ENCODE measurements at regions not wholly inside any gene's neighbourhood (a gene's known extent, or its start where the extent isn't known, plus 50 kb on each side); places are given as distances from the start of the nearest gene placed in this dataset.
"Not testable (repeated sequence)": the region's sequence is repeated elsewhere in the genome, so short reads cannot be mapped to it uniquely, and the experiment has no call there.

- Histone ChIP-seq H3K27me3 (no peaks in the 10 kb centered on the region), H3K4me3 (no peak overlapping the region), H3K36me3 (no peaks in the 10 kb centered on the region), H3K9me3 (no peaks in the 10 kb centered on the region)
- no peak for DNase-seq
These were observed 1669.3 kb upstream of the CDH6 start for GRCh38 chr5:29524227-29524626.

GRCh38 chr5:29518176-29518575, 1675.3 kb upstream of the CDH6 start:
- DNase-seq, result no peak
- Histone ChIP-seq H3K9me3 (no peaks in the 10 kb centered on the region), H3K4me3 (no peak overlapping the region), H3K36me3 (no peaks in the 10 kb centered on the region), H3K27me3 (no peaks in the 10 kb centered on the region)

- Histone ChIP-seq H3K4me3 (no peak overlapping the region), H3K9me3 (no peaks in the 10 kb centered on the region), H3K27me3 (no peaks in the 10 kb centered on the region), H3K36me3 (no peaks in the 10 kb centered on the region)
- no peak for DNase-seq
These were observed 1677.3 kb upstream of the CDH6 start for GRCh38 chr5:29516224-29516623.

GRCh38 chr5:29508131-29508530, 1685.4 kb upstream of the CDH6 start:
- no peak for DNase-seq
- no peaks in the 10 kb centered on the region for H3K36me3 ChIP-seq
- H3K4me3 ChIP-seq, result no peak overlapping the region
- no peaks in the 10 kb centered on the region for H3K9me3 ChIP-seq
- no peaks in the 10 kb centered on the region for H3K27me3 ChIP-seq

GRCh38 chr5:29504411-29504810, 1689.1 kb upstream of the CDH6 start:
- no peaks in the 10 kb centered on the region; the same call in 1 of the 2 replicates for H3K9me3 ChIP-seq
- DNase-seq, result no peak
- no peaks in the 10 kb centered on the region for H3K36me3 ChIP-seq

GRCh38 chr5:29498860-29499259, 1694.6 kb upstream of the CDH6 start:
- no peak for DNase-seq

More at GRCh38 chr5:29504411-29504810, 1689.1 kb upstream of the CDH6 start:
- no peak overlapping the region for H3K4me3 ChIP-seq
- no peaks in the 10 kb centered on the region for H3K27me3 ChIP-seq

GRCh38 chr5:29498412-29498811, 1695.1 kb upstream of the CDH6 start:
- no peaks in the 10 kb centered on the region for H3K36me3 ChIP-seq
- H3K4me3 ChIP-seq, result no peak overlapping the region
- DNase-seq, result no peak
- peaks cover 21% of the 10 kb centered on the region for H3K9me3 ChIP-seq
- no peaks in the 10 kb centered on the region for H3K27me3 ChIP-seq

More at GRCh38 chr5:29498860-29499259, 1694.6 kb upstream of the CDH6 start:
- H3K9me3 ChIP-seq, result peaks cover 19% of the 10 kb centered on the region
- H3K27me3 ChIP-seq, result no peaks in the 10 kb centered on the region
- no peaks in the 10 kb centered on the region for H3K36me3 ChIP-seq
- H3K4me3 ChIP-seq, result no peak overlapping the region

GRCh38 chr5:29485333-29485732, 1708.2 kb upstream of the CDH6 start:
- peaks cover 7% of the 10 kb centered on the region for H3K9me3 ChIP-seq
- DNase-seq, result no peak
- H3K4me3 ChIP-seq, result no peak overlapping the region
- no peaks in the 10 kb centered on the region for H3K36me3 ChIP-seq
- H3K27me3 ChIP-seq, result no peaks in the 10 kb centered on the region

GRCh38 chr5:29469581-29469980, 1723.9 kb upstream of the CDH6 start:
- H3K36me3 ChIP-seq, result no peaks in the 10 kb centered on the region
- no peak overlapping the region for H3K4me3 ChIP-seq
- DNase-seq, result no peak

GRCh38 chr5:29462241-29462640, 1731.2 kb upstream of the CDH6 start:
- Histone ChIP-seq H3K9me3 (no peaks in the 10 kb centered on the region), H3K36me3 (no peaks in the 10 kb centered on the region), H3K4me3 (no peak overlapping the region), H3K27me3 (no peaks in the 10 kb centered on the region)
- DNase-seq, result no peak

More at GRCh38 chr5:29469581-29469980, 1723.9 kb upstream of the CDH6 start:
- Histone ChIP-seq H3K27me3 (no peaks in the 10 kb centered on the region), H3K9me3 (no peaks in the 10 kb centered on the region)

GRCh38 chr5:29460971-29461559, 1732.4 kb upstream of the CDH6 start:
- Histone ChIP-seq H3K36me3 (no peaks in the 10 kb centered on the region), H3K27me3 (no peaks in the 10 kb centered on the region), H3K9me3 (no peaks in the 10 kb centered on the region), H3K4me3 (no peak overlapping the region)
- no peak for DNase-seq

- not testable (repeated sequence) for H3K4me3 ChIP-seq, H3K9me3 ChIP-seq, H3K27me3 ChIP-seq, H3K36me3 ChIP-seq, DNase-seq
These were observed 1742.5 kb upstream of the CDH6 start for GRCh38 chr5:29451004-29451403.

GRCh38 chr5:29414681-29415080, 1778.8 kb upstream of the CDH6 start:
- H3K9me3 ChIP-seq, result no peaks in the 10 kb centered on the region
- H3K36me3 ChIP-seq, result no peaks in the 10 kb centered on the region
- H3K27me3 ChIP-seq, result no peaks in the 10 kb centered on the region
- DNase-seq, result no peak
- H3K4me3 ChIP-seq, result no peak overlapping the region

GRCh38 chr5:29412979-29413378, 1780.5 kb upstream of the CDH6 start:
- Histone ChIP-seq H3K9me3 (no peaks in the 10 kb centered on the region), H3K36me3 (no peaks in the 10 kb centered on the region), H3K27me3 (no peaks in the 10 kb centered on the region), H3K4me3 (no peak overlapping the region)
- no peak for DNase-seq

GRCh38 chr5:29402270-29402669, 1791.2 kb upstream of the CDH6 start:
- DNase-seq, result no peak

GRCh38 chr5:29389993-29390392, 1803.5 kb upstream of the CDH6 start:
- DNase-seq, result no peak
- no peaks in the 10 kb centered on the region for H3K27me3 ChIP-seq

More at GRCh38 chr5:29402270-29402669, 1791.2 kb upstream of the CDH6 start:
- no peaks in the 10 kb centered on the region for H3K27me3 ChIP-seq
- H3K9me3 ChIP-seq, result peaks cover 10% of the 10 kb centered on the region
- H3K36me3 ChIP-seq, result no peaks in the 10 kb centered on the region
- H3K4me3 ChIP-seq, result no peak overlapping the region

GRCh38 chr5:29387384-29387783, 1806.1 kb upstream of the CDH6 start:
- Histone ChIP-seq H3K36me3 (no peaks in the 10 kb centered on the region), H3K27me3 (no peaks in the 10 kb centered on the region), H3K4me3 (no peak overlapping the region), H3K9me3 (peaks cover 1% of the 10 kb centered on the region; the same call in 1 of the 2 replicates)
- no peak for DNase-seq

More at GRCh38 chr5:29389993-29390392, 1803.5 kb upstream of the CDH6 start:
- Histone ChIP-seq H3K4me3 (no peak overlapping the region), H3K36me3 (no peaks in the 10 kb centered on the region), H3K9me3 (no peaks in the 10 kb centered on the region; the same call in 1 of the 2 replicates)

GRCh38 chr5:29382780-29383179, 1810.7 kb upstream of the CDH6 start:
- Histone ChIP-seq H3K4me3 (peak overlapping the region; percentile 14), H3K9me3 (0 out of 2 replicates have a peak, but pooled peaks cover 1% of the 10 kb centered on the region), H3K36me3 (no peaks in the 10 kb centered on the region), H3K27me3 (no peaks in the 10 kb centered on the region)
- no peak for DNase-seq

All from MG63 (cell line).